ENCODE measurements at regions not wholly inside any gene's neighbourhood (a gene's known extent, or its start where the extent isn't known, plus 50 kb on each side); places are given as distances from the start of the nearest gene placed in this dataset.
A peak's percentile ranks its signal among the peaks of the same experiment; 100 is the strongest.

DNA sequence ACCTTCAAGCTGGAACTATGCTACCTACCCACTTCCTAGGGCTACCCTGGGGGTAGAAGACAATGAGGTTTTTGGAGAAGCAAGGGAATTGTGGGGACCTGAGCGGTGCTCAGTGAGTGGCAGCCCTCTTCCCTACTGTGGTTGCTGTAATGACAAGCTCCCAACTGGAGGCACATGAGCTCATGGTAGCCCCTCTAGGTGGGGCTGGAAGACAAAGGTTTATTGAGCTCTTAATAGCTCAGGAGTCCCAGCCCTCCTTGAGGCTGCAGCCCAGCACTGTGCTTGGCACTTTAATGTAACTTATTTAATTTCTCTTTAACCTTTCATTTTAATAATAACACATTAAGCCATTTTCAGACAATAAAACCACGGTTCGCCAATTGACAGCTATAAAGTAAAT lies 528.9 kb downstream of the OMA1 start:
- H3K4me3 ChIP-seq (ENCODE audit: low read depth, low read length): no peak overlapping the region
- DNase-seq (ENCODE audit: low read depth): no peak
- TF ChIP-seq, protein P1, sequence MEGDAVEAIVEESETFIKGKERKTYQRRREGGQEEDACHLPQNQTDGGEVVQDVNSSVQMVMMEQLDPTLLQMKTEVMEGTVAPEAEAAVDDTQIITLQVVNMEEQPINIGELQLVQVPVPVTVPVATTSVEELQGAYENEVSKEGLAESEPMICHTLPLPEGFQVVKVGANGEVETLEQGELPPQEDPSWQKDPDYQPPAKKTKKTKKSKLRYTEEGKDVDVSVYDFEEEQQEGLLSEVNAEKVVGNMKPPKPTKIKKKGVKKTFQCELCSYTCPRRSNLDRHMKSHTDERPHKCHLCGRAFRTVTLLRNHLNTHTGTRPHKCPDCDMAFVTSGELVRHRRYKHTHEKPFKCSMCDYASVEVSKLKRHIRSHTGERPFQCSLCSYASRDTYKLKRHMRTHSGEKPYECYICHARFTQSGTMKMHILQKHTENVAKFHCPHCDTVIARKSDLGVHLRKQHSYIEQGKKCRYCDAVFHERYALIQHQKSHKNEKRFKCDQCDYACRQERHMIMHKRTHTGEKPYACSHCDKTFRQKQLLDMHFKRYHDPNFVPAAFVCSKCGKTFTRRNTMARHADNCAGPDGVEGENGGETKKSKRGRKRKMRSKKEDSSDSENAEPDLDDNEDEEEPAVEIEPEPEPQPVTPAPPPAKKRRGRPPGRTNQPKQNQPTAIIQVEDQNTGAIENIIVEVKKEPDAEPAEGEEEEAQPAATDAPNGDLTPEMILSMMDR (IDR thresholded peaks at IDR 0.05; ENCODE audit: control insufficient read depth, extremely low read depth, insufficient read depth): no peak

DNA sequence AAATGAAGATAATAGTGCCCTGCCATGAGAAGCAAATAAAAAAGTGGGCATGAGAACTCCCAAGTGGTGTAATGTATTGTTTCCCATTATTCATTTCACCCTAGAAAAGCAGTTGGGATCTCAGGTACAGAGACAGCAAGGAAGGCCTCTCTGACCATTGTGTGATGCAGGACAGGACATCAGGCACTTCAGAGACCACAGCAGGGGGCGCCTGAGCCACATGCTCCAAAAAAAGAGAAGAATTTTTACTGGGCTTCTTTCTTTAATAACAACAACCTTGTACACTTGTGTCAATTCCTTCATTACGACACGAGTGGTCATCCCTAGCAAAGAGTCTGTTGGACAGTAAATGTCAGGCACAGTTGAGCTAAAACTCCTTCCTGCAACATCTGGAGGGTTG lies 533.3 kb downstream of the OMA1 start:
- no peak overlapping the region for H3K4me3 ChIP-seq (ENCODE audit: low read depth, low read length)
- TF ChIP-seq, protein P1 (IDR thresholded peaks at IDR 0.05; ENCODE audit: control insufficient read depth, extremely low read depth, insufficient read depth): peak; percentile 50
- DNase-seq (ENCODE audit: low read depth): peak; percentile 2

DNA sequence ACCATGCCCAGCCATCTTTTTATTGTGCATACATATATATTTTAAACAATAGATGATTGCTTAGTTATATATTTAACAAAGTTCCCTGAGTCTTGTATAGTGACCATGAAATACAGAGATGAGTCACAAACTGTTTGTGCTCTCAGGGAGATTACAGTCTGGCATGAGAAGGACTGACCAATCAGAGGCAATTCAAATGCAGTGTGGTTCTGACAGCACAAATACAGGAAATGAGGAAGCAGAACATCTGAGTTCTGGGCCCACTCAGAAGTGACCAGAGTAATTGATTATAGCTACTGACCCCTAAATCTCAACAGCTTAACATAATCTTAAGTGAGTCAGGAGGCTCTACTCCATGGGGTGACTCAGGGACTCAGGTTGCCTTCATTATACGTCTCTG lies 534.5 kb downstream of the OMA1 start:
- TF ChIP-seq, protein P1 (IDR thresholded peaks at IDR 0.05; ENCODE audit: control insufficient read depth, extremely low read depth, insufficient read depth): no peak
- no peak for DNase-seq (ENCODE audit: low read depth)
- no peak overlapping the region for H3K4me3 ChIP-seq (ENCODE audit: low read depth, low read length)

DNA sequence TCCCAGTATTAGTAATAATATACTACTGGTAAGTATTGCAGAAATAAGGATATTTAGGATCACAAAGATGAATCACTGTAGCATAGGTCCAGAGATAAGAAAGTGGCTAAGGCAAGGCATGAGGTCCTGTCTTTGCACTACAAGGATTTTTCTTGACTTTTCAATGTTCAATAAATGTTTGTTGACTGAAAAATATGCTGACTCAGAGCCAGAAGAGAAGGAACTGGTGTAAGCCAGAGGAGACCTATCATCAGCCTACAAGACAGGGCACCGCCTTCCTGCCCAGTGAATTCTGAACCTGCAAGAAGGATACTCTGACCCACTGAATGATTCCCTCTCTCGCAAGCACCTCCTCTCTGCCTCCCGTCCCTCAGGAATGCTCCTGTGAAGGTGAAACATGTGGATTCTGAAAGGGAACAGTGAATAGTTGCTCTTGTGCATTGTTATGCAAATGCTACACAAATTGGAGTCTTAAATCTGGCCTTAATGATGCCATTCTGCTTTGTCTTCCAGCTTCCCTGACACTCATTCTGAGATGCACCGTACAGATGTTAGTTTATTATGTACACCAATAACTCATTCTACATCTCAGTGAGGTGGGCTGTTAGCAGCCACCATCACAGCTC lies 540.0 kb downstream of the OMA1 start:
- TF ChIP-seq, protein P1 (IDR thresholded peaks at IDR 0.05; ENCODE audit: control insufficient read depth, extremely low read depth, insufficient read depth): no peak
- H3K4me3 ChIP-seq (ENCODE audit: low read depth, low read length): no peak overlapping the region
- no peak for DNase-seq (ENCODE audit: low read depth)

DNA sequence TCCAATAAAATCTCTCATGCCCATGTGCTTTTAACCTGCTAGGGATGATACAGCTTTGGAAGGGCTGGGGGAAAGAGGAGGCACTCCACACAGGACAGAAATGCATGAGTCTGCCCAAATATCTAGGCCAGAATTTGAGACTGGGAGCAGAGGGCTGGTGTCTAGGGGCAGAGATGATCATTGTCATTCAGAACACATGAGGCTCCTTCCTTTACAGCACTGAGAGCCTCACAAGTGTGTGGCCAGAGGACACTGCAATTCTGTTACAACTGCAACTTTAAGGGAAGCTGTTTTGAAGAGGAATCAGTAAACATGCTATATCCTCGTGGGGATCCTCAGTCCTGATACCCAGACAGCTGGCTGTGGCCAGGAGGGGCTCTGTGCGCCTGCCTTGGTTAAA lies 541.3 kb downstream of the OMA1 start:
- no peak for DNase-seq (ENCODE audit: low read depth)
- no peak overlapping the region for H3K4me3 ChIP-seq (ENCODE audit: low read depth, low read length)
- TF ChIP-seq, protein P1 (IDR thresholded peaks at IDR 0.05; ENCODE audit: control insufficient read depth, extremely low read depth, insufficient read depth): no peak

DNA sequence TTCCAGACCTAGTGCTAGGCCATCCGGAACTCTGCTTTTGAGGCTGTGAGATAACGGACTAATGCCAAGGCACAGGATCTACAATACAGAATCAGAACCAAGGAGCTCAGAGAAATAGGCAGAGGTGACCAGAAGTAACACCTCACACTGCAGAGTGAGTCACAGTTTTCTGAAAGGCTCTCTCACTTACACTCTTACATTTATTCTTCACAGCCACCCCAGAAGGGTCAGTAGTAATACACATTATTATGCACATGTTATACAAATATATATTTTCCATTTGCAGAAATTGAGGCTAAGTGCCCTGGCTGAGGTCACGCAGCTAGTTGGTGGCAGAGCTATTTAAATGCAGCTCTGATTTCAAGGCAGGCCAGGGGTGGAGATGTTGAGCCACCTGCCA lies 542.5 kb downstream of the OMA1 start:
- H3K4me3 ChIP-seq (ENCODE audit: low read depth, low read length): no peak overlapping the region
- TF ChIP-seq, protein P1 (IDR thresholded peaks at IDR 0.05; ENCODE audit: control insufficient read depth, extremely low read depth, insufficient read depth): no peak
- no peak for DNase-seq (ENCODE audit: low read depth)

DNA sequence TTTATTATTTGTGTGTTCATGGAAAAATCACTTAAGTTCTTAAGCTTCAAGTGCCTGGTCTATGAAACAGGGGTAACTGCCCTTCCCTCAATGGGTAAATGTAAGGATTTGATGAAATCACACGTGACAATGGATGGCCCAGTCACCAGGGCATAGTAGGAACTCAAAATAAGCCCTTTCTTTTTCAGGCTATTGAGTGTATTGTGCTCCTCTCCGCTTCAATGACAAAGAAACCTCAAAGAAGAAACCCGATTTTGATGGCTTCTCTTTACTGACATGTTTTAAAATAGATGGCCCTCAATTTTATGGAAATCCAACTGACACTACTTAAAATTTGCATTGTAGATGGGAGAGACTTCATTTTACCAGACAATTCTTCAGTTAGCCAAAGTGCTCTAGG lies 543.5 kb downstream of the OMA1 start:
- no peak for DNase-seq (ENCODE audit: low read depth)
- TF ChIP-seq, protein P1 (IDR thresholded peaks at IDR 0.05; ENCODE audit: control insufficient read depth, extremely low read depth, insufficient read depth): no peak
- no peak overlapping the region for H3K4me3 ChIP-seq (ENCODE audit: low read depth, low read length)

Measured in LNCaP clone FGC (cell line).